A549 (cell line): ENCODE measurements at regions not wholly inside any gene's neighbourhood (a gene's known extent, or its start where the extent isn't known, plus 50 kb on each side); places are given as distances from the start of the nearest gene placed in this dataset.

ENCODE experiments used
- ATAC-seq, 2 experiments: fragments of 200-7000 bp in 1 of 2; fragments of >200 bp in 1 of 2; cut with Nextera tagmentation in 1 of 2; cut with Tn5 transposase in 1 of 2; 3 replicates each; pipeline versions ENCODE4 v1.8.0 to v1.9.1; 2018 to 2020; ENCODE audit warnings: mild to moderate bottlenecking in 1 of 2, moderate library complexity in 1 of 2
- CTCF ChIA-PET: fragments of 300-600 bp; sonication (Branson Sonifier 250); formaldehyde crosslinking; extraction: SDS; loops from one replicate; lab custom pipeline; 2021; ENCODE audit warnings: antibody characterized with exemption, inconsistent platforms; lab: Yijun Ruan, JAX
- POLR2A ChIA-PET: fragments of 350-600 bp; formaldehyde crosslinking; extraction: SDS; loops from one replicate; lab custom pipeline; 2021; ENCODE audit warnings: antibody characterized with exemption, inconsistent platforms; lab: Yijun Ruan, JAX
- DNase-seq, 2 experiments: peaks; one replicate each; pipeline versions ENCODE4 v3.0.0 to v3.0.0-alpha.2; 2011 to 2016; ENCODE audit warnings: low read depth in 1 of 2, low spot score in 1 of 2
- FAIRE-seq: peaks from 2 replicates; lab custom pipeline; 2011; peaks lifted over from hg19 to GRCh38; lab: Jason Lieb, UNC
- H3K27ac ChIP-seq, 2 experiments: fragments of >200 bp; sonication (Bioruptor Twin); formaldehyde crosslinking; 3 replicates each; pipeline ENCODE4 v1.5.1; 2016 to 2017
- H3K4me1 ChIP-seq: fragments of >200 bp; sonication (Bioruptor Twin); formaldehyde crosslinking; 3 replicates; pipeline ENCODE4 v1.6.1; 2016
- H3K4me2 ChIP-seq: fragments of >200 bp; sonication (Bioruptor Twin); formaldehyde crosslinking; 3 replicates; pipeline ENCODE4 v1.6.1; 2016
- H3K4me3 ChIP-seq: fragments of >200 bp; sonication (Bioruptor Twin); formaldehyde crosslinking; 3 replicates; pipeline ENCODE4 v1.5.1; 2016
- H3K9me3 ChIP-seq: fragments of >200 bp; sonication (Bioruptor Twin); formaldehyde crosslinking; 3 replicates; pipeline ENCODE4 v1.6.1; 2016
- ATOH8 ChIP-seq: fragments of 250-450 bp; sonication (Bioruptor Pico); IDR thresholded peaks from 2 replicates; pipeline ENCODE4 v1.5.0; 2020; ENCODE audit warnings: low read depth, mild to moderate bottlenecking, moderate library complexity
- BCL3 ChIP-seq: fragments of >200 bp; sonication (Bioruptor Twin); formaldehyde crosslinking; IDR thresholded peaks from 3 replicates; pipeline ENCODE4 v1.6.1; 2016
- CBX8 ChIP-seq: fragments of 200-600 bp; sonication (generic); IDR thresholded peaks from 2 replicates; pipeline ENCODE4 v1.6.1; 2016
- CHD4 ChIP-seq: fragments of 200-600 bp; sonication (generic); IDR thresholded peaks from 2 replicates; pipeline ENCODE4 v1.6.1; 2016; ENCODE audit warnings: antibody characterized with exemption, mild to moderate bottlenecking, borderline replicate concordance
- CTCF ChIP-seq: fragments of >200 bp; sonication (Bioruptor Twin); formaldehyde crosslinking; IDR thresholded peaks from 3 replicates; pipeline ENCODE4 v1.5.1; 2016
- EHF ChIP-seq: fragments of 250-450 bp; sonication (Bioruptor Pico); IDR thresholded peaks from 2 replicates; pipeline ENCODE4 v1.5.0; 2020; ENCODE audit warnings: mild to moderate bottlenecking
- FOSB ChIP-seq: fragments of 250-450 bp; sonication (Bioruptor Pico); IDR thresholded peaks from 2 replicates; pipeline ENCODE4 v1.5.0; 2020; ENCODE audit warnings: mild to moderate bottlenecking, moderate library complexity
- FOXS1 ChIP-seq: fragments of 250-450 bp; sonication (Bioruptor Pico); IDR thresholded peaks from 2 replicates; pipeline ENCODE4 v1.5.0; 2020; ENCODE audit warnings: mild to moderate bottlenecking, moderate library complexity
- GATA3 ChIP-seq: IDR thresholded peaks from 2 replicates; pipeline ENCODE4 v1.6.1; 2012; ENCODE audit warnings: borderline replicate concordance
- HES2 ChIP-seq: fragments of >200 bp; sonication (Bioruptor Twin); formaldehyde crosslinking; IDR thresholded peaks from 2 replicates; pipeline ENCODE4 v1.6.1; 2016
- HEYL ChIP-seq: fragments of 250-450 bp; sonication (Bioruptor Pico); IDR thresholded peaks from 2 replicates; pipeline ENCODE4 v1.8.0; 2021; ENCODE audit warnings: mild to moderate bottlenecking, moderate library complexity
- HOXB5 ChIP-seq: fragments of 250-450 bp; sonication (Bioruptor Pico); IDR thresholded peaks from 2 replicates; pipeline ENCODE4 v1.5.0; 2020; ENCODE audit warnings: mild to moderate bottlenecking, moderate library complexity
- JUNB ChIP-seq: fragments of >200 bp; sonication (Bioruptor Twin); formaldehyde crosslinking; IDR thresholded peaks from 2 replicates; pipeline ENCODE4 v1.6.1; 2016
- KDM1A ChIP-seq: fragments of 200-600 bp; sonication (generic); IDR thresholded peaks from 2 replicates; pipeline ENCODE4 v1.6.1; 2016; ENCODE audit warnings: low read depth, mild to moderate bottlenecking
- NPAS2 ChIP-seq: fragments of 250-450 bp; sonication (Bioruptor Pico); IDR thresholded peaks from 2 replicates; pipeline ENCODE4 v1.8.0; 2022; ENCODE audit warnings: mild to moderate bottlenecking, moderate library complexity, borderline replicate concordance
- POLR2A ChIP-seq: IDR thresholded peaks from 2 replicates; pipeline ENCODE4 v1.6.1; 2012; ENCODE audit warnings: mild to moderate bottlenecking, low read length
- REST ChIP-seq: fragments of 200-600 bp; sonication (generic); IDR thresholded peaks from 2 replicates; pipeline ENCODE4 v1.6.1; 2016; ENCODE audit warnings: antibody characterized with exemption, mild to moderate bottlenecking, moderate library complexity
- SMC3 ChIP-seq: fragments of >200 bp; sonication (Bioruptor Twin); formaldehyde crosslinking; IDR thresholded peaks from 3 replicates; pipeline ENCODE4 v1.6.1; 2018; ENCODE audit warnings: inconsistent platforms
- ZFP36 ChIP-seq: fragments of 450-650 bp; IDR thresholded peaks from 2 replicates; pipeline ENCODE4 v1.6.1; 2014; ENCODE audit warnings: borderline replicate concordance; ENCODE audit not compliant: partially characterized antibody
- ZNF302 ChIP-seq: fragments of 250-450 bp; sonication (Bioruptor Pico); IDR thresholded peaks from 2 replicates; pipeline ENCODE4 v1.9.0; 2021; ENCODE audit warnings: inconsistent platforms, mild to moderate bottlenecking, moderate library complexity
- ZSCAN20 ChIP-seq: fragments of 250-450 bp; sonication (Bioruptor Pico); IDR thresholded peaks from 2 replicates; pipeline ENCODE4 v1.8.0; 2022; ENCODE audit warnings: mild to moderate bottlenecking, moderate library complexity
- WGBS: methylation state at CpG from one replicate; pipeline ENCODE4 v1.1.6; 2017; ENCODE audit errors: missing lambda C conversion rate; 5-methylcytosine and 5-hydroxymethylcytosine counted together

GRCh38 chr21:27155130-27155500, 188.2 kb upstream of the ADAMTS5 start:
- WGBS, result 36% methylated on average over 1 of the region's 1 CpG
- ATAC-seq (no peak), FAIRE-seq (no peak), DNase-seq (no peak)
- POLR2A ChIA-PET, result no interaction called here
- H3K4me3 ChIP-seq, result no peak overlapping the region
- no peak overlapping the region for H3K4me2 ChIP-seq
- CTCF ChIA-PET, result no interaction called here
- no peak for TF ChIP-seq ATOH8 (CRISPR knock-in tag)
- TF ChIP-seq HOXB5 (CRISPR knock-in tag), result no peak
- no peak for TF ChIP-seq ZNF302 (CRISPR knock-in tag)
- TF ChIP-seq NPAS2 (CRISPR knock-in tag), result no peak
- no peak for TF ChIP-seq CTCF
- no peak for TF ChIP-seq CHD4
- TF ChIP-seq HES2, result no peak
- TF ChIP-seq ZFP36, result no peak
- no peak for TF ChIP-seq ZSCAN20 (CRISPR knock-in tag)
- no peak for TF ChIP-seq JUNB
- no peak for TF ChIP-seq BCL3
- no peaks in the 10 kb centered on the region for H3K9me3 ChIP-seq
- H3K27ac ChIP-seq, result no peak overlapping the region
- H3K4me1 ChIP-seq, result no peaks in the 10 kb centered on the region

- H3K4me3 ChIP-seq, result no peak overlapping the region
- no peak for DNase-seq
- no peaks in the 10 kb centered on the region for H3K4me1 ChIP-seq
- no peak overlapping the region for H3K4me2 ChIP-seq
- ChIA-PET CTCF (no interaction called here), POLR2A (no interaction called here)
- no peak for FAIRE-seq
- no peak overlapping the region for H3K27ac ChIP-seq
- TF ChIP-seq HEYL (CRISPR knock-in tag), result no peak
- TF ChIP-seq EHF (CRISPR knock-in tag), result no peak
- TF ChIP-seq GATA3, result no peak
- no peaks in the 10 kb centered on the region for H3K9me3 ChIP-seq
- 2% methylated on average over 3 of the region's 4 CpGs for WGBS
- ATAC-seq, result no peak
Measured at GRCh38 chr21:27154451-27155129, 187.7 kb upstream of the ADAMTS5 start.

- Histone ChIP-seq H3K4me2 (no peak overlapping the region), H3K4me1 (no peaks in the 10 kb centered on the region), H3K4me3 (no peak overlapping the region), H3K9me3 (no peaks in the 10 kb centered on the region), H3K27ac (no peak overlapping the region)
- CTCF ChIA-PET, result no interaction called here
- ATAC-seq (no peak), FAIRE-seq (no peak), DNase-seq (no peak)
- TF ChIP-seq GATA3 (no peak), SMC3 (no peak)
- POLR2A ChIA-PET, result no interaction called here
Measured at GRCh38 chr21:27152996-27153395, 186.1 kb upstream of the ADAMTS5 start.

- POLR2A ChIA-PET, result no interaction called here
- H3K4me3 ChIP-seq, result no peak overlapping the region
- no peaks in the 10 kb centered on the region for H3K4me1 ChIP-seq
- DNase-seq (no peak), FAIRE-seq (no peak), ATAC-seq (no peak)
- 2% methylated on average over 2 of the region's 2 CpGs for WGBS
- CTCF ChIA-PET, result no interaction called here
- no peak overlapping the region for H3K4me2 ChIP-seq
- no peaks in the 10 kb centered on the region for H3K9me3 ChIP-seq
- no peak overlapping the region for H3K27ac ChIP-seq
- TF ChIP-seq REST, result no peak
- no peak for TF ChIP-seq CBX8
- TF ChIP-seq JUNB, result no peak
- TF ChIP-seq FOSB (CRISPR knock-in tag), result no peak
- TF ChIP-seq KDM1A, result no peak
- no peak for TF ChIP-seq POLR2A
- no peak for TF ChIP-seq ATOH8 (CRISPR knock-in tag)
- no peak for TF ChIP-seq BCL3
- TF ChIP-seq HOXB5 (CRISPR knock-in tag), result no peak
- no peak for TF ChIP-seq FOXS1 (CRISPR knock-in tag)
Measured at GRCh38 chr21:27149034-27149433, 182.1 kb upstream of the ADAMTS5 start.
